Activated T-cell treated with anti-CD3 and anti-CD28 coated beads, Interleukin-2, amount 50 U/mL, for 72 hours (primary cell): ENCODE measurements at regions not wholly inside any gene's neighbourhood (a gene's known extent, or its start where the extent isn't known, plus 50 kb on each side); places are given as distances from the start of the nearest gene placed in this dataset.

Experiments used
- ATAC-seq, 2 donors: fragments of 150-1000 bp; cut with Tn5 transposase; replicated peaks in 1 of 2; 2 replicates each; pipeline ENCODE4 v1.10.0; 2021; ENCODE audit warnings: moderate library complexity in 2 of 2, mild to moderate bottlenecking in 1 of 2
- DNase-seq, 2 donors: peaks; one replicate each; pipeline ENCODE4 v3.0.0; 2021 to 2022; ENCODE audit warnings: mixed read lengths in 1 of 2
- H3K27ac Mint-ChIP-seq: one replicate; pipeline ENCODE4 v1.8.0; 2022; ENCODE audit warnings: mild to moderate bottlenecking, moderate library complexity, mixed read lengths
- H3K27me3 Mint-ChIP-seq: one replicate; pipeline ENCODE4 v1.8.0; 2022; ENCODE audit warnings: low read depth, mixed read lengths
- H3K36me3 Mint-ChIP-seq, 2 donors: one replicate each; pipeline ENCODE4 v1.8.0; 2022; ENCODE audit warnings: mixed read lengths in 2 of 2, mild to moderate bottlenecking in 1 of 2; ENCODE audit not compliant: insufficient read depth in 2 of 2
- H3K4me1 Mint-ChIP-seq: one replicate; pipeline ENCODE4 v1.8.0; 2022; ENCODE audit warnings: low read depth, mixed read lengths
- H3K4me3 Mint-ChIP-seq, 2 donors: one replicate each; pipeline ENCODE4 v1.8.0; 2022; ENCODE audit warnings: mild to moderate bottlenecking in 2 of 2, mixed read lengths in 2 of 2, moderate library complexity in 2 of 2
- H3K9me3 Mint-ChIP-seq, 2 donors: one replicate each; pipeline ENCODE4 v1.8.0; 2022; ENCODE audit warnings: mixed read lengths in 2 of 2

DNA sequence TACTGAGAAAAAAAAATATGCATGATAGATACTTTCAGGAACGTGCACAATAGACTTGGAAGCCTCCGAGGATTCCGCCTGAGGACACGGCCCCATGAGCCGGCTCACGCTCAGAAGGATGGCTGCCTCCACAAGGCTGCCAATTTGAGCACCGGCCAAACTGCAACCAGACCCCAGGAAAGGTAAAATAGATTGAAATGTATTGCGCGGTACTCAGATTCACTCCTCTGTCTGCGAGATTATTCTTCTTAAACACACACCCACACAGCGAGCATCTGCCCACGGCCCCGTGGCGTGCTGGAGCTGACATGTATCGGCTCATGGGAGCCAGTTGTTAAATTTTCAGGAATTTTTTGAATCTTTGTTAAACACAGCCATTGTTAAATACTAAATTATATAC, 653.2 kb upstream of the MKI67 start:
- no peaks in the 10 kb centered on the region for H3K27me3 Mint-ChIP-seq
- H3K4me3 Mint-ChIP-seq: no peak overlapping the region
- no peak overlapping the region for H3K27ac Mint-ChIP-seq
- ATAC-seq (no peak), DNase-seq (no peak)
- no peaks in the 10 kb centered on the region for H3K9me3 Mint-ChIP-seq
- H3K4me1 Mint-ChIP-seq: no peaks in the 10 kb centered on the region
- no peaks in the 10 kb centered on the region for H3K36me3 Mint-ChIP-seq

DNA sequence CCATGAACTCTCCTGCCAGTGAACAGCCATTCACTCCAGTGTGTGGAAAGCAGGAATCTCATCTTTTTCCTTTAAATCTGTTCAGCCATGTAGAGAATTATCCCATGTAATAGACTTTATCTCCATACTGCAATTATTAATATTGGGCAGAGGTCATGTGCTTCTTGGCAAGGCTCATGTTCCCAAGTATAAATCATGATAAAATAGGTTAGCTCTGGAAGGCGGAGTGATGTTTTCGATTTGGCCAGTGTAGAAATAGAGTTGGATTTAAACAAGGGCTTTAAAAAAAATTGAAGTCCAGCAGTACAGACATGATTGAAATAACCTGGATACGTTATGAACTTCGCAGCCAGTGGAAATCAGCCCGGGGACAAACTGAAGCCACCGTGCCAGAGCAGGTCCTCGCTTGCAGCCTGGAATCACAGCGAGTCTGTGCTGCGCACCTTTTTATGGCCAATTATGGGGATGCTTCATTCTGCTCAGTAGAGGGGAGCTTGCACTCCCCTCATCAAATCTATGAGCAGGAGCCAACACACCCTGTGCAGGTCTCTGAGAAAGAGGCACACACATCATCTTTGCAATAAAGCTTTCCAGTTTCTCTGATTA, 654.0 kb upstream of the MKI67 start:
- Mint-ChIP-seq H3K27me3 (no peaks in the 10 kb centered on the region), H3K4me3 (no peak overlapping the region), H3K36me3 (no peaks in the 10 kb centered on the region), H3K4me1 (no peaks in the 10 kb centered on the region), H3K9me3 (no peaks in the 10 kb centered on the region), H3K27ac (no peak overlapping the region)
- no peak for DNase-seq
- ATAC-seq: no peak

DNA sequence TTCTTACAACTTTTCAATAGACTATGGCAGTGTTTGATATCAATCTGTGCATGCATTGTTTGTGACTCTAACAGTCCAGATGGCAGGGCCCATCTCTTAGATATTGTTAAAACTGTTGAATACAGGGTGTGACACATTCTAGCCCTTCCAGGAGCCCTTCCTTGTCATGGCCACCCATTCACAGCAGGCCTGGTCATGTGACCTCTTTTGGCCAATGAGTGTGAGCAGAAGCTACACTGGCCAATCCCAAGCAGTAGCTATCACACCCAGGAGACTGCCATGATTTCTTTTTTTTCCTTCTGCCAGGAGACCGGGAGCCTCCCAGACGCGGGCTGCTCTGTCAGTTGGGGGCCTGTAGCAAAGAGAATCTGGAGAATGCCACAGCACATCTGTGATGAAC, 655.4 kb upstream of the MKI67 start:
- no peaks in the 10 kb centered on the region for H3K27me3 Mint-ChIP-seq
- no peak overlapping the region for H3K4me3 Mint-ChIP-seq
- H3K36me3 Mint-ChIP-seq: no peaks in the 10 kb centered on the region
- no peaks in the 10 kb centered on the region for H3K4me1 Mint-ChIP-seq
- H3K27ac Mint-ChIP-seq: no peak overlapping the region
- no peaks in the 10 kb centered on the region for H3K9me3 Mint-ChIP-seq
- ATAC-seq (no peak), DNase-seq (no peak)

DNA sequence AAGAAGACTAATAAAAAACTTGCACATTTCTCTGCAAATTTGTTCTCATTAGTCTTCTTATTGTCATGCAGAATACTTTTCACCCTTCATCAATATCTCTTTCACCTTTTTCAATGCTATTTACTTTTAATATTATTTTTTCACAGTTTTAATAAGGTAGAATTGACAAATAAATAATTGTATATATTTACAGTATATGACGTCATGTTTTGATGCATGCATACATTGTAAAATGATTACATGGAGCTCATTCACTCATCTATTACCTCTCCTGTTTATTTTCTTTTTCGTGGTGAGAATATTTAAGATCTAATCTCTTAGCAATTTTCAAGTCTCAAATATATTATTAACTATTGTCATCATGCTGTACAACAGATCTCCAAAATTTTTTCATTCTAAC, 658.2 kb upstream of the MKI67 start:
- DNase-seq (no peak), ATAC-seq (no peak)
- Mint-ChIP-seq H3K4me3 (no peak overlapping the region), H3K9me3 (no peaks in the 10 kb centered on the region), H3K27me3 (peaks cover 11% of the 10 kb centered on the region), H3K4me1 (no peaks in the 10 kb centered on the region), H3K27ac (no peak overlapping the region), H3K36me3 (no peaks in the 10 kb centered on the region)

DNA sequence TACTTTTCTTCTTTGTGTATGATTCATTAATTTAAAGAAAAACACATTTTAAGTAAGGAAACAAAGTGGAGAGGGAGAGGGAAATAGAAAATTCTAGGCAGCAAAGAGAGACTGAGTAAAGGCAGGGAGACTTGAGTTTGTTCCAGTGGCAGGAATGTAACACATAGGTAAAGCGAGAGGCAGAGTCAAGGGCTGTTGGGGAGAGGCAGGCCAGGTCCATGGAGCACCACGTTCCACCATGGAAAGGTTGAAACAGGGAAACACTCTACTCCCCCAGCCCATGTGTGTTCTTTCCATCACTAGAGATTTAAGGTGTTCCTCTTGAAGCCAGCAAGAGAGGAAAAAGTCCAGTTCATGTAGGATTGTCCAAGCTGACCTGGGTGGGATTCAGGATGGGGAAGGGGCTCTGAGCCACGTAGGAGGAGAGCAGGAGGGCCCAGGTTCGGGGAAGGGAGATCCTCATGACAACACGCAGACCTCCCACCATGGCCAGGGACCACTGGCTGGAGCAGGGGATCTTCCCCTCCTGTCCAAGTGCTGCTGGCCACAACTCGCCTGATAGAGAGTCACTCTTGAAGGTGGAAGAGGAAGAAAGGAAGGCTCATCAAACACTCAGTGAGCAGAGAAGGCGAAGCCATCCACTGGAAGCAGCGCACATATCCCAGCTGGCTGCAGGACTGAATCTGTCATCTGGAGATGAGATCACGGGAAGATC, 666.4 kb upstream of the MKI67 start:
- ATAC-seq (no peak), DNase-seq (no peak)
- Mint-ChIP-seq H3K27me3 (peaks cover 9% of the 10 kb centered on the region), H3K4me1 (no peaks in the 10 kb centered on the region), H3K27ac (no peak overlapping the region), H3K36me3 (no peaks in the 10 kb centered on the region), H3K4me3 (no peak overlapping the region), H3K9me3 (peaks cover 0 to 1% of the 10 kb centered on the region in 2 donors)

DNA sequence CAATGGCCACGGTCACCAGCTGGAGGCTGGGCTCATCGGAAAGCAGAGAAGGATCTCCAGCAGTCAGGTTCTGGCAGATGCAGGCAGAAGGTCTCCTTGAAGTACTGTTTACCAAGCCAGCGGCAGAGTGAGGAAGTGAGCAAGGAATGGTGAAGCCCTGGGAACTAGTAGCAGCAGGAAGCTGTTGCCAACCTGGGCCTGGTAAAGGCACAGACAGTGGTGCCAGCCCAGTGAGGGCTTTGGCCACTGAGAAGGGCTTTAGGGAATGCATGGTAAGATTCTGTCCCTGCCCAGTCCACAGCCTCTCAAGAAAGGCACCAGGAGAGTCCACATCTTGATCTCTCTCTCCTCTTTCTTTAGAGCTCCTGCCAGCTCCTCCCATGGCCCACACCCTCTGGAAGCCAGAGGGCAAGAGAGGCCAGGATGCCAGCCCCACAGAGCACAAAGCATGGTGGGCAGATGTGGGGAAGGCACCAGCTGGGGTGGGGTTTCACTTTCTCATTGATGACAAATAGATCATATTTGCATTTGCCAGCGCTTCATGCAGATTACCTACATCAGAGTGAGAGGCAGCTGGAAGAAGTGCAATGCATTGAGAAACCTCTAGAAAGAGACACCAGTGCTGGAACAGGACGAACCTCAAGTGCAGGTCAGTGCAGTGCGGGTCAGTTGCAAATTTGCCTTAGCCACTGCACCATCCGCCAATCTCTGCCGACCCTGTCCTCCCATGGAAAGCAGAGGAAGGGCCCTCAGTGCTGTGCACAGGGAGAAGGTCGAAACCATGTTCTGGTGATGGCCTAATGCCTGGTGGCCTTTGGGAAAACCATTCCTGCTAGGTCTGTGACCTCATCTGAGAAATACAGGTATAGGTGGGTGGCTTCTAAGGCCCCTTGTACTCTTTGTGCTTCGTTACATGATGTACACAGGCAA, 667.8 kb upstream of the MKI67 start:
- Mint-ChIP-seq H3K36me3 (no peaks in the 10 kb centered on the region), H3K9me3 (peaks cover 2 to 5% of the 10 kb centered on the region in 2 donors), H3K4me3 (no peak overlapping the region), H3K27ac (no peak overlapping the region), H3K27me3 (no peaks in the 10 kb centered on the region), H3K4me1 (no peaks in the 10 kb centered on the region)
- DNase-seq: no peak
- no peak for ATAC-seq

DNA sequence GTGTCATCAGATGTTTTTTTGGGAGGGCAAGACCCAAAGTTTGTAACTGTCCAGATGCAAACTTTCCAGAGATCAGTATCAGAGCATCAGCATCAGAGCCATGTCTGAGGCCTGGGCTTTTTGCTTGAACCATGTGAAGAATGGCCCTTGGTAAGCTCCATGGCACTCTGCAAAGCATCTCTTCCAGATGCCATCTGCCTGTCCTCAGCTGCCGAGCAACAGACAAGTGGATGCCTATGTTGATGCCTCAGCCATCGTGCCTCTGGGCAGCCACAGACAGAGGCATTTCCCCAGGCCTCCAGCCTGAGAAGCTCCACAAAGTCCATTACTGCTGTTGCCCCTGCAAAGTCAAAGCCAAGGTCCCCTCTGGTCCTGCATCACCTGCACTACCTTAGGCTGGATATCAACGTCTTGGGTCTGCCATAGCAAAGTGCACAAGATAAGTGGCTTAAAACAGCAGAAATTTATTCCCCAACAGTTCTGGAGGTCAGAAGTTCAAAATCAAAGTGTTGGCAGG, 670.2 kb upstream of the MKI67 start:
- DNase-seq: no peak
- no peak for ATAC-seq
- Mint-ChIP-seq H3K4me1 (no peaks in the 10 kb centered on the region), H3K4me3 (no peak overlapping the region), H3K9me3 (peaks cover 2 to 5% of the 10 kb centered on the region in 2 donors), H3K27me3 (no peaks in the 10 kb centered on the region), H3K27ac (no peak overlapping the region), H3K36me3 (no peaks in the 10 kb centered on the region)

DNA sequence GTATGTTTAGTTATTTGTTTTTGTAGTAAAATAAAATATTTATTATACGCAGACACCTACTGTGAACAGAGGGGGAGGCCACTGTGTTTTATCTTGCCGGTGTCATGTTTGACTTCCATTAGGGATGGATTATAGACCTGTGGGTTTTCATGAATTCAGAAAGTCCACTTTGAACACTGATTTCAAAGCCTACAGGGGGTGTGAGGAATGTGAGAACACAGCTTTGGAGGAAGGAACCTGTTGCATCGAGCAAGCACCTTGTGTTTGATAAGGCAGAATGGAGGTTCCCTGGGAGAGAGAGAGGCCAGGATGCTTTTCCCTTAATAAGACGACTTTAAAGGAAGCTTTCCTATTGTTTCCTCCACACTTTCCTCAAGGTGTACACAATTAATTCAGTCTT, 665.0 kb upstream of the MGMT start:
- no peak overlapping the region for H3K27ac Mint-ChIP-seq
- no peaks in the 10 kb centered on the region for H3K36me3 Mint-ChIP-seq
- no peaks in the 10 kb centered on the region for H3K27me3 Mint-ChIP-seq
- peaks cover 2 to 5% of the 10 kb centered on the region in 2 donors for H3K9me3 Mint-ChIP-seq
- ATAC-seq (no peak), DNase-seq (no peak)
- no peak overlapping the region for H3K4me3 Mint-ChIP-seq
- no peaks in the 10 kb centered on the region for H3K4me1 Mint-ChIP-seq

DNA sequence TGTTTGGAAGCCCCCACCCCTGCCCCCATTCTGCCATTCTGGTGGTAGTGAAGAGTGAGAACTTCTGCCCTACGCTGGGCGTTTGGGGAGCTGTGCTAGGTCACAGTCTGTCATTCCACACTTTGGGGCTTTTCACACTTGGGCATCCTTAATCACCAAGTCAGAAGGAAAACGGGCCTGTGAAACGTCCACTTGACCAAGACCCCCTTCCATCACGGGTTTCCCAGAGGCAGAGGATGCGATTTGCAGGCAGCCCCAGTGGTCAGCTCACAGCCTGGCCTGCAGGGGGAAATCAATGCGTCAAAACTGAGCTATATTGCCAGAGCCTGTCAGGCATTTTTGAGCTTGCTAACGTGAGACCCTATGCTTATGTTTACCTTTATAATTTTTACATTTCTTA, 663.3 kb upstream of the MGMT start:
- no peaks in the 10 kb centered on the region for H3K36me3 Mint-ChIP-seq
- DNase-seq: no peak
- H3K27ac Mint-ChIP-seq: no peak overlapping the region

DNA sequence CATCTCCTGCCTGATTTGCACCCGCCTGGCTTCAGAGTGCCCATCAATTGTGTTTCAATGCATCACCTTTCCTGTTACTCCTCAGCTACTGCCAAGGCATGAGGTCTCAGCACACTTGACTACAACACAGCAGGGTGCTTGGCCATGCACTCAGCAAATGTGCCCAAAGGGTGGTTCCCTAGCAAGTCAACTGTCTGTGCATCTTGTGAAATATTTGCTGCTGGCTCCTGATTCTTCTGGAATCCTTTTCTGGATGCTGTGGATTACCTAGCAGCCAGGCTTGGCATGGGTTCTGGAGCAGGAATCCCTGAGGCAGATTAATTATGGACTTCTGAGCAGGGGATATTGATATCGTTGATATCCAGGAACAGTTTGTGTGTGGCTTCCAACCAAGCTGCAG, 662.6 kb upstream of the MGMT start:
- Mint-ChIP-seq H3K27me3 (no peaks in the 10 kb centered on the region), H3K4me1 (peaks cover 5% of the 10 kb centered on the region), H3K9me3 (no peaks in the 10 kb centered on the region), H3K36me3 (no peaks in the 10 kb centered on the region), H3K27ac (no peak overlapping the region), H3K4me3 (no peak overlapping the region)
- DNase-seq: no peak
- ATAC-seq: no peak

More for the DNA sequence above, 663.3 kb upstream of the MGMT start:
- Mint-ChIP-seq H3K27me3 (no peaks in the 10 kb centered on the region), H3K9me3 (no peaks in the 10 kb centered on the region), H3K4me1 (no peaks in the 10 kb centered on the region), H3K4me3 (no peak overlapping the region)
- no peak for ATAC-seq

DNA sequence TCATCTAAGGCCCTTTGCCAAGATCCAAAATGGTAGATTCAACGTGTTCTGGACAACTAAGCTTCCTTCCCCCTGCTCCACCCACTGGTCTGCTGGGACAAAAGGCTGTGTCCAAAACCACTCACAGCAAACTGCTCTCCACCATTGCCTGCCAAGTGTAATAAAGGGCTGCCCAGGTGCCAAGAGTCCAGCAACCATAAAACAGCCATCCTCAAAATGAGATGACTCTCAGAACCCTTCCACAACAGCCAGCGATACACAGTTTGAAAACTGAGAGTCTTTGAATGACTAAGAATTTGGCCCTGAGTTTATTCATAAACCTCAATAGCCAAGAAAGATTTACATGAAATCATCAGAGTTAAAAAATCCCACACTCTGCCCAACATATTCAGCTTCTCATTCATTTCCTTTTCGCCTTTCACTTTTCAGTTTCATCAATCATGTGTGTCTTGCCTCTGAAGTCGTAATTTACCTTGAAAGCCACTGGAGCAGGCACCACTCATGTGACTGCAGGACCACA, 658.1 kb upstream of the MGMT start:
- no peak for DNase-seq
- peaks cover 5% of the 10 kb centered on the region for H3K4me1 Mint-ChIP-seq
- H3K4me3 Mint-ChIP-seq: no peak overlapping the region
- no peaks in the 10 kb centered on the region for H3K9me3 Mint-ChIP-seq
- no peaks in the 10 kb centered on the region for H3K27me3 Mint-ChIP-seq
- H3K36me3 Mint-ChIP-seq: no peaks in the 10 kb centered on the region
- peak in 1 of 2 donors; percentile 35 for ATAC-seq
- H3K27ac Mint-ChIP-seq: no peak overlapping the region

DNA sequence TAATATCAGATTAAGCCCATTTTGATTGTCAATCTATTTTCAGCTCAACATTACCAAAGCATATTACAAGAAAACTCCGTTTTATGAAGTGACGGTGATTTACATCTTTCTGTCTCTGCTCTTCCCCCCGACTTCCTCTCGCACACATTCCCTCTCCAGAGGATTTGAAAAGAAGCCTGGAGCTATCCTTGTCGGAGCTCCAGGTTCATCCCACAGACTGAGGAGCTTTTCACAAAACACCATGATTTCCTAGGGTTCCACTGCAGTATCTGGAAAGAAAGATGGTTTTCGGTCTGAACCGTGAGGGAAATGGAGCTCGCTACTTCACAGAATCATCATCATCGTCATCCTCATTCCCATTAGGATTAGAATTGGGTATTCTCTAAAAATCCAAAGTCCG, 655.5 kb upstream of the MGMT start:
- H3K4me3 Mint-ChIP-seq: no peak overlapping the region
- ATAC-seq: no peak
- no peak overlapping the region for H3K27ac Mint-ChIP-seq
- no peaks in the 10 kb centered on the region for H3K36me3 Mint-ChIP-seq
- H3K4me1 Mint-ChIP-seq: peaks cover 5% of the 10 kb centered on the region
- no peaks in the 10 kb centered on the region for H3K27me3 Mint-ChIP-seq
- no peak for DNase-seq
- no peaks in the 10 kb centered on the region for H3K9me3 Mint-ChIP-seq

DNA sequence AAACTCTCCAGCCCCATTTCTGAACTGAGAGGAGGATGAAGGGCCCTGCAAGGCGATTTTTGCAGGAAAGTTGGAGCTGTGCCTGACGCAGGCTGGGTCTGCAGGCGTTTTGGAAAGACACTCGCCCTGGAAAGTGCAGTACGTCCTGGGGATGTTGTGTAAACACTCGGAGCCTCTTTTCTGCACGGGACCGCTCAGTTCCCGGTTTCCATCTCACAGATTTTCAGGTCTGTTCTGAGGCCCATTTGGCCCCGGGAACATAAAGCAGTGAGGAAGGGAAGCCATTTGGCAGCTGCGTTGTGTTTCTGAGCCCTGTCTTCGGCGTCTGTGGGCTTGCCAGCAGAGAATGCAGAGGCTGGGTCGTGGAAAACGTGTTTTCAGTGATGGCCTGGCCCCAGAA, 655.0 kb upstream of the MGMT start:
- H3K9me3 Mint-ChIP-seq: no peaks in the 10 kb centered on the region
- DNase-seq: no peak
- H3K4me1 Mint-ChIP-seq: peaks cover 5% of the 10 kb centered on the region
- H3K27me3 Mint-ChIP-seq: no peaks in the 10 kb centered on the region
- no peaks in the 10 kb centered on the region for H3K36me3 Mint-ChIP-seq
- no peak overlapping the region for H3K27ac Mint-ChIP-seq
- no peak overlapping the region for H3K4me3 Mint-ChIP-seq
- no peak for ATAC-seq
